GM19324 (cell line): ENCODE measurements at regions not wholly inside any gene's neighbourhood (a gene's known extent, or its start where the extent isn't known, plus 50 kb on each side); places are given as distances from the start of the nearest gene placed in this dataset.

ENCODE experiments used
- ATAC-seq: cut with Tn5 transposase; IDR thresholded peaks from one replicate; pipeline ENCODE4 v1.9.1; 2021; ENCODE audit warnings: mild to moderate bottlenecking, moderate library complexity; ENCODE audit not compliant: unreplicated experiment, low FRiP score

- ATAC-seq, result no peak
Observed at GRCh38 chr2:123207245-123207644, 817.8 kb upstream of the CNTNAP5 start.

- no peak for ATAC-seq
Observed at GRCh38 chr2:123209202-123209601, 815.9 kb upstream of the CNTNAP5 start.

GRCh38 chr2:123211181-123211580, 813.9 kb upstream of the CNTNAP5 start:
- no peak for ATAC-seq

GRCh38 chr2:123245156-123245555, 779.9 kb upstream of the CNTNAP5 start:
- no peak for ATAC-seq

- ATAC-seq, result no peak
Observed at GRCh38 chr2:123258877-123259539, 766.1 kb upstream of the CNTNAP5 start.

- ATAC-seq, result no peak
Observed at GRCh38 chr2:123262856-123263255, 762.2 kb upstream of the CNTNAP5 start.

GRCh38 chr2:123283431-123283830, 741.7 kb upstream of the CNTNAP5 start:
- ATAC-seq, result no peak

- ATAC-seq, result no peak
Observed at GRCh38 chr2:123303731-123304130, 721.4 kb upstream of the CNTNAP5 start.
